Testis (tissue), 2 donors: ENCODE measurements at regions not wholly inside any gene's neighbourhood (a gene's known extent, or its start where the extent isn't known, plus 50 kb on each side); places are given as distances from the start of the nearest gene placed in this dataset.

Experiments used
- POLR2A ChIP-seq: fragments of 450-650 bp; IDR thresholded peaks from one replicate; pipeline ENCODE4 v1.6.1; 2017; ENCODE audit warnings: antibody characterized with exemption, mild to moderate bottlenecking, moderate library complexity
- TF ChIP-seq, protein P1 (sequence below), 3 experiments: fragments of 450-650 bp in 2 of 3; fragments of 200-600 bp in 1 of 3; sonication (generic) in 1 of 3; IDR thresholded peaks; one replicate each; pipeline ENCODE4 v1.5.1; 2016 to 2019; ENCODE audit warnings: antibody characterized with exemption in 3 of 3, mild to moderate bottlenecking in 2 of 3, moderate library complexity in 1 of 3

DNA sequence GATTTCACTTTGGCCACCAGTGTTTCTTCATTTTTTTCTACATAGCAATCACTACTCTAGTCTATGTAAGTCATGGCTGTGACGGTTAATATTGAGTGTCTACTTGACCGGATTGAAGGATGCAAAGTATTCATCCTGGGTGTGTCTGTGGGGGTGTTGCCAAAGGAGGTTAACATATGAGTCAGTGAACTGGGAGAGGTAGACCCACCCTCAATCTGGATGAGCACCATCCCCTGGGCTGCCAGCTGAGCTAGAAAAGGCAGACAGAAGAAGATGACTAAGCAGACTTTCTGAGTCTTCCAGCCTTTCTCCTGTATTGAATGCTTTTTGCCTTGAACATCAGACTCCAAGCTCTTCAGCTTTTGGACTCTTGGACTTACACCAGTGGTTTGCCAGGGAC, 265.0 kb upstream of the SLC8A1 start:
- TF ChIP-seq, protein P1, sequence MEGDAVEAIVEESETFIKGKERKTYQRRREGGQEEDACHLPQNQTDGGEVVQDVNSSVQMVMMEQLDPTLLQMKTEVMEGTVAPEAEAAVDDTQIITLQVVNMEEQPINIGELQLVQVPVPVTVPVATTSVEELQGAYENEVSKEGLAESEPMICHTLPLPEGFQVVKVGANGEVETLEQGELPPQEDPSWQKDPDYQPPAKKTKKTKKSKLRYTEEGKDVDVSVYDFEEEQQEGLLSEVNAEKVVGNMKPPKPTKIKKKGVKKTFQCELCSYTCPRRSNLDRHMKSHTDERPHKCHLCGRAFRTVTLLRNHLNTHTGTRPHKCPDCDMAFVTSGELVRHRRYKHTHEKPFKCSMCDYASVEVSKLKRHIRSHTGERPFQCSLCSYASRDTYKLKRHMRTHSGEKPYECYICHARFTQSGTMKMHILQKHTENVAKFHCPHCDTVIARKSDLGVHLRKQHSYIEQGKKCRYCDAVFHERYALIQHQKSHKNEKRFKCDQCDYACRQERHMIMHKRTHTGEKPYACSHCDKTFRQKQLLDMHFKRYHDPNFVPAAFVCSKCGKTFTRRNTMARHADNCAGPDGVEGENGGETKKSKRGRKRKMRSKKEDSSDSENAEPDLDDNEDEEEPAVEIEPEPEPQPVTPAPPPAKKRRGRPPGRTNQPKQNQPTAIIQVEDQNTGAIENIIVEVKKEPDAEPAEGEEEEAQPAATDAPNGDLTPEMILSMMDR (IDR thresholded peaks at IDR 0.05), result no peak
- TF ChIP-seq POLR2A, result no peak
